T-helper 1 cell treated with Interleukin-12 subunit alpha and Interleukin-12 subunit beta and Interleukin-4 antibody, amounts not matched to agents 30 μg/mL and 1 μg/mL, for 36 hours (primary cell): ENCODE measurements at regions not wholly inside any gene's neighbourhood (a gene's known extent, or its start where the extent isn't known, plus 50 kb on each side); places are given as distances from the start of the nearest gene placed in this dataset.

Experiments used
- H3K27ac Mint-ChIP-seq: one replicate; pipeline ENCODE4 v1.8.0; 2021; ENCODE audit warnings: mild to moderate bottlenecking, mixed read lengths
- H3K27me3 Mint-ChIP-seq: one replicate; pipeline ENCODE4 v1.8.0; 2021; ENCODE audit warnings: low read depth, mixed read lengths
- H3K36me3 Mint-ChIP-seq: one replicate; pipeline ENCODE4 v1.8.0; 2021; ENCODE audit warnings: low read depth, mixed read lengths
- H3K4me1 Mint-ChIP-seq: one replicate; pipeline ENCODE4 v1.8.0; 2021; ENCODE audit warnings: low read depth, mixed read lengths
- H3K4me3 Mint-ChIP-seq: one replicate; pipeline ENCODE4 v1.8.0; 2021; ENCODE audit warnings: mild to moderate bottlenecking, moderate library complexity, mixed read lengths
- H3K9me3 Mint-ChIP-seq: one replicate; pipeline ENCODE4 v1.8.0; 2021; ENCODE audit warnings: mixed read lengths

GRCh38 chr10:4344492-4344994 is 481.5 kb upstream of the AKR1E2 start:
- Mint-ChIP-seq H3K4me1 (no peaks in the 10 kb centered on the region), H3K27me3 (no peaks in the 10 kb centered on the region), H3K9me3 (no peaks in the 10 kb centered on the region), H3K36me3 (no peaks in the 10 kb centered on the region), H3K4me3 (no peak overlapping the region), H3K27ac (no peak overlapping the region)

- H3K9me3 Mint-ChIP-seq: no peaks in the 10 kb centered on the region
These were observed 482.1 kb upstream of the AKR1E2 start for GRCh38 chr10:4343873-4344272.

GRCh38 chr10:4343091-4343490 is 482.9 kb upstream of the AKR1E2 start:
- no peaks in the 10 kb centered on the region for H3K9me3 Mint-ChIP-seq
- H3K4me1 Mint-ChIP-seq: no peaks in the 10 kb centered on the region
- no peaks in the 10 kb centered on the region for H3K27me3 Mint-ChIP-seq
- H3K4me3 Mint-ChIP-seq: no peak overlapping the region
- no peaks in the 10 kb centered on the region for H3K36me3 Mint-ChIP-seq
- H3K27ac Mint-ChIP-seq: no peak overlapping the region

More at GRCh38 chr10:4343873-4344272, 482.1 kb upstream of the AKR1E2 start:
- Mint-ChIP-seq H3K4me3 (no peak overlapping the region), H3K4me1 (no peaks in the 10 kb centered on the region), H3K36me3 (no peaks in the 10 kb centered on the region), H3K27me3 (no peaks in the 10 kb centered on the region), H3K27ac (no peak overlapping the region)

GRCh38 chr10:4338768-4339167 is 487.2 kb upstream of the AKR1E2 start:
- H3K27ac Mint-ChIP-seq: no peak overlapping the region
- H3K27me3 Mint-ChIP-seq: no peaks in the 10 kb centered on the region
- H3K4me3 Mint-ChIP-seq: no peak overlapping the region
- no peaks in the 10 kb centered on the region for H3K9me3 Mint-ChIP-seq
- H3K4me1 Mint-ChIP-seq: no peaks in the 10 kb centered on the region
- H3K36me3 Mint-ChIP-seq: no peaks in the 10 kb centered on the region

- Mint-ChIP-seq H3K4me3 (no peak overlapping the region), H3K9me3 (no peaks in the 10 kb centered on the region), H3K4me1 (no peaks in the 10 kb centered on the region), H3K36me3 (no peaks in the 10 kb centered on the region), H3K27ac (no peak overlapping the region), H3K27me3 (no peaks in the 10 kb centered on the region)
These were observed 488.4 kb upstream of the AKR1E2 start for GRCh38 chr10:4337563-4337962.

- H3K27me3 Mint-ChIP-seq: no peaks in the 10 kb centered on the region
- no peaks in the 10 kb centered on the region for H3K9me3 Mint-ChIP-seq
- H3K27ac Mint-ChIP-seq: no peak overlapping the region
- H3K36me3 Mint-ChIP-seq: no peaks in the 10 kb centered on the region
- H3K4me3 Mint-ChIP-seq: no peak overlapping the region
- no peaks in the 10 kb centered on the region for H3K4me1 Mint-ChIP-seq
These were observed 491.1 kb upstream of the AKR1E2 start for GRCh38 chr10:4334871-4335270.

- Mint-ChIP-seq H3K4me3 (no peak overlapping the region), H3K4me1 (no peaks in the 10 kb centered on the region)
These were observed 492.0 kb upstream of the AKR1E2 start for GRCh38 chr10:4334015-4334414.

GRCh38 chr10:4333459-4333894 is 492.5 kb upstream of the AKR1E2 start:
- no peak overlapping the region for H3K27ac Mint-ChIP-seq
- H3K36me3 Mint-ChIP-seq: no peaks in the 10 kb centered on the region
- H3K4me1 Mint-ChIP-seq: no peaks in the 10 kb centered on the region
- no peaks in the 10 kb centered on the region for H3K9me3 Mint-ChIP-seq
- H3K27me3 Mint-ChIP-seq: no peaks in the 10 kb centered on the region
- no peak overlapping the region for H3K4me3 Mint-ChIP-seq

More at GRCh38 chr10:4334015-4334414, 492.0 kb upstream of the AKR1E2 start:
- Mint-ChIP-seq H3K36me3 (no peaks in the 10 kb centered on the region), H3K27ac (no peak overlapping the region), H3K27me3 (no peaks in the 10 kb centered on the region), H3K9me3 (no peaks in the 10 kb centered on the region)

GRCh38 chr10:4332764-4333458 is 493.1 kb upstream of the AKR1E2 start:
- Mint-ChIP-seq H3K4me1 (no peaks in the 10 kb centered on the region), H3K27ac (no peak overlapping the region), H3K36me3 (no peaks in the 10 kb centered on the region), H3K9me3 (no peaks in the 10 kb centered on the region), H3K27me3 (no peaks in the 10 kb centered on the region), H3K4me3 (no peak overlapping the region)

GRCh38 chr10:4331150-4331549 is 494.9 kb upstream of the AKR1E2 start:
- Mint-ChIP-seq H3K4me1 (no peaks in the 10 kb centered on the region), H3K27me3 (no peaks in the 10 kb centered on the region), H3K27ac (no peak overlapping the region), H3K4me3 (no peak overlapping the region), H3K9me3 (no peaks in the 10 kb centered on the region), H3K36me3 (no peaks in the 10 kb centered on the region)

GRCh38 chr10:4330636-4331035 is 495.4 kb upstream of the AKR1E2 start:
- Mint-ChIP-seq H3K27ac (no peak overlapping the region), H3K4me3 (no peak overlapping the region), H3K36me3 (no peaks in the 10 kb centered on the region), H3K9me3 (no peaks in the 10 kb centered on the region), H3K4me1 (no peaks in the 10 kb centered on the region), H3K27me3 (no peaks in the 10 kb centered on the region)

GRCh38 chr10:4329225-4329624 is 496.8 kb upstream of the AKR1E2 start:
- H3K9me3 Mint-ChIP-seq: no peaks in the 10 kb centered on the region
- H3K27ac Mint-ChIP-seq: no peak overlapping the region
- no peaks in the 10 kb centered on the region for H3K36me3 Mint-ChIP-seq
- H3K4me3 Mint-ChIP-seq: no peak overlapping the region
- no peaks in the 10 kb centered on the region for H3K4me1 Mint-ChIP-seq
- H3K27me3 Mint-ChIP-seq: peaks cover 4% of the 10 kb centered on the region

- no peaks in the 10 kb centered on the region for H3K36me3 Mint-ChIP-seq
- peaks cover 12% of the 10 kb centered on the region for H3K27me3 Mint-ChIP-seq
- H3K27ac Mint-ChIP-seq: no peak overlapping the region
- H3K9me3 Mint-ChIP-seq: no peaks in the 10 kb centered on the region
- no peaks in the 10 kb centered on the region for H3K4me1 Mint-ChIP-seq
- no peak overlapping the region for H3K4me3 Mint-ChIP-seq
These were observed 499.4 kb upstream of the AKR1E2 start for GRCh38 chr10:4326647-4327046.

GRCh38 chr10:4319870-4320367 is 506.1 kb upstream of the AKR1E2 start:
- H3K4me3 Mint-ChIP-seq: no peak overlapping the region
- H3K27ac Mint-ChIP-seq: no peak overlapping the region
- H3K36me3 Mint-ChIP-seq: no peaks in the 10 kb centered on the region
- H3K9me3 Mint-ChIP-seq: no peaks in the 10 kb centered on the region
- peaks cover 24% of the 10 kb centered on the region for H3K27me3 Mint-ChIP-seq
- no peaks in the 10 kb centered on the region for H3K4me1 Mint-ChIP-seq

GRCh38 chr10:4316161-4316810 is 509.7 kb upstream of the AKR1E2 start:
- Mint-ChIP-seq H3K27me3 (peaks cover 15% of the 10 kb centered on the region), H3K4me3 (no peak overlapping the region), H3K9me3 (no peaks in the 10 kb centered on the region), H3K36me3 (no peaks in the 10 kb centered on the region), H3K4me1 (no peaks in the 10 kb centered on the region), H3K27ac (no peak overlapping the region)
